CD14-positive monocyte (primary cell): ENCODE measurements at regions not wholly inside any gene's neighbourhood (a gene's known extent, or its start where the extent isn't known, plus 50 kb on each side); places are given as distances from the start of the nearest gene placed in this dataset.

Experiments
- DNase-seq, 3 donors: peaks; one replicate each; pipeline ENCODE4 v3.0.0-alpha.2; 2011 to 2022
- H2AFZ ChIP-seq: 2 replicates; pipeline ENCODE4 v1.6.0; 2012; ENCODE audit warnings: mild to moderate bottlenecking, low read depth, low read length, inconsistent platforms; ENCODE audit not compliant: insufficient read depth, poor library complexity, severe bottlenecking
- H3K27ac ChIP-seq, 2 donors: 1 replicate in 1 of 2; 2 replicates in 1 of 2; pipeline ENCODE4 v1.5.1; 2012 to 2013; ENCODE audit warnings: low read length in 2 of 2, control low read depth in 1 of 2, inconsistent platforms in 1 of 2, low read depth in 1 of 2, mild to moderate bottlenecking in 1 of 2
- H3K27me3 ChIP-seq, 2 donors: one replicate each; pipeline versions ENCODE4 v1.6.0 to v1.6.1; 2011 to 2013; ENCODE audit warnings: low read length in 2 of 2; ENCODE audit not compliant: control insufficient read depth in 2 of 2, insufficient read depth in 2 of 2
- H3K36me3 ChIP-seq, 2 donors: replicated peaks in 1 of 2; 1 replicate in 1 of 2; 2 replicates in 1 of 2; pipeline versions ENCODE4 v1.5.1 to v1.6.1; 2012 to 2013; ENCODE audit warnings: low read length in 2 of 2, control low read depth in 1 of 2, inconsistent platforms in 1 of 2, mild to moderate bottlenecking in 1 of 2; ENCODE audit not compliant: insufficient read depth in 2 of 2, control insufficient read depth in 1 of 2
- H3K4me1 ChIP-seq, 2 donors: 1 replicate in 1 of 2; 2 replicates in 1 of 2; pipeline versions ENCODE4 v1.5.1 to v1.6.1; 2012 to 2013; ENCODE audit warnings: low read length in 2 of 2, control low read depth in 1 of 2, inconsistent platforms in 1 of 2, mild to moderate bottlenecking in 1 of 2, moderate library complexity in 1 of 2; ENCODE audit not compliant: insufficient read depth in 2 of 2, control insufficient read depth in 1 of 2
- H3K4me2 ChIP-seq: replicated peaks from 2 replicates; pipeline ENCODE3; 2012; ENCODE audit warnings: low read length, moderate library complexity, mild to moderate bottlenecking; ENCODE audit not compliant: poor library complexity, severe bottlenecking; ENCODE audit errors: extremely low read depth
- H3K4me3 ChIP-seq, 3 experiments: fragments of 200-600 bp in 1 of 3; sonication (generic) in 1 of 3; replicated peaks in 1 of 3; 1 replicate in 2 of 3; 2 replicates in 1 of 3; pipeline ENCODE4 v1.5.1; 2011 to 2013; ENCODE audit warnings: low read length in 3 of 3, mild to moderate bottlenecking in 3 of 3, control low read depth in 2 of 3, low read depth in 2 of 3, inconsistent platforms in 1 of 3, moderate library complexity in 1 of 3
- H3K79me2 ChIP-seq: 2 replicates; pipeline ENCODE4 v1.6.0; 2012; ENCODE audit warnings: mild to moderate bottlenecking, control low read depth, inconsistent platforms, low read length, moderate library complexity; ENCODE audit not compliant: insufficient read depth
- H3K9ac ChIP-seq: 2 replicates; pipeline ENCODE4 v1.6.0; 2017; ENCODE audit warnings: low read length, mild to moderate bottlenecking; ENCODE audit not compliant: insufficient read depth, poor library complexity, severe bottlenecking
- H3K9me3 ChIP-seq, 2 donors: replicated peaks in 1 of 2; 1 replicate in 1 of 2; 2 replicates in 1 of 2; pipeline versions ENCODE4 v1.5.1 to v1.6.1; 2012 to 2013; ENCODE audit warnings: low read length in 2 of 2, control low read depth in 1 of 2; ENCODE audit not compliant: control insufficient read depth in 1 of 2, insufficient read depth in 1 of 2
- H4K20me1 ChIP-seq: 2 replicates; pipeline ENCODE4 v1.6.0; 2012; ENCODE audit warnings: mild to moderate bottlenecking, low read length, control low read depth, moderate library complexity; ENCODE audit not compliant: insufficient read depth
- H3K27ac Mint-ChIP-seq, 7 donors: one replicate each; pipeline ENCODE4 v1.8.0; 2020; ENCODE audit warnings: mild to moderate bottlenecking in 7 of 7, mixed read lengths in 7 of 7, moderate library complexity in 6 of 7, inconsistent platforms in 2 of 7
- H3K27me3 Mint-ChIP-seq, 3 donors: one replicate each; pipeline ENCODE4 v1.8.0; 2021 to 2022; ENCODE audit warnings: low read depth in 3 of 3, mild to moderate bottlenecking in 3 of 3, mixed read lengths in 3 of 3, moderate library complexity in 3 of 3, inconsistent platforms in 1 of 3
- H3K36me3 Mint-ChIP-seq, 2 donors: one replicate each; pipeline ENCODE4 v1.8.0; 2020; ENCODE audit warnings: mixed read lengths in 2 of 2, inconsistent platforms in 1 of 2, mild to moderate bottlenecking in 1 of 2
- H3K4me1 Mint-ChIP-seq: one replicate; pipeline ENCODE4 v1.8.0; 2020; ENCODE audit warnings: mild to moderate bottlenecking, mixed read lengths
- H3K4me3 Mint-ChIP-seq, 2 donors: one replicate each; pipeline ENCODE4 v1.8.0; 2020; ENCODE audit warnings: mild to moderate bottlenecking in 2 of 2, mixed read lengths in 2 of 2, moderate library complexity in 1 of 2
- H3K9me3 Mint-ChIP-seq, 7 donors: one replicate each; pipeline ENCODE4 v1.8.0; 2020 to 2022; ENCODE audit warnings: mixed read lengths in 7 of 7, mild to moderate bottlenecking in 6 of 7, moderate library complexity in 6 of 7, inconsistent platforms in 2 of 7
- WGBS: methylation state at CpG from one replicate; pipeline ENCODE4 v1.1.5; 2013; ENCODE audit warnings: missing lambda C conversion rate; ENCODE audit not compliant: insufficient coverage; 5-methylcytosine and 5-hydroxymethylcytosine counted together
- intact Hi-C, 2 donors: fragments of 100-400 bp; cut with micrococcal nuclease; formaldehyde crosslinking; loops; one replicate each; pipeline versions ENCODE4 v1.15.0 to v1.15.1; 2023
- TF ChIP-seq, protein P1 (sequence below): fragments of 200-600 bp; IDR thresholded peaks from one replicate; pipeline ENCODE4 v1.8.0; 2022; ENCODE audit warnings: antibody characterized with exemption, mild to moderate bottlenecking

DNA sequence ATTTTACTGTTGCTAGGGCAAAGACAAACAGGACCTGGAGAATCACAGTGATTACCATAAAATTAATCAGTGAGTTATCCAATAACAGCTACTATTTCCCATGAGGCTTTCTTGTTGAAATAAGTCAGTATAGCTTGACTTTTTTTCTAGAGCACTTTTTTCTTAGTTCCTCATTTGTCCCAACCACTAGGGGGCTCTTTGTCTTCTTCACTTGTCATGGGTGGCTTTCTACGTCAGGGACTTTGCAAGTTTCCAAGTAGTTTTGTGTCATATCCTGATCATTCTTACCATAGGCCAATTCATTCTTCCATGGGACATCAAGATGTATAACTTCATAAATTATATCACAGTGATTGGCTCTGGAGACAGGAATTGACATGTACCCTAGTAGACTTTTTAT is 1019.6 kb upstream of the PIK3C3 start:
- no peaks in the 10 kb centered on the region for H3K4me1 Mint-ChIP-seq
- H4K20me1 ChIP-seq: no peaks in the 10 kb centered on the region
- no CpG with 5 or more reads among the region's 1 CpG for whole genome bisulfite sequencing
- H3K27ac ChIP-seq: no peak overlapping the region
- intact Hi-C loops: no loop called here
- no peaks in the 10 kb centered on the region for H3K36me3 ChIP-seq
- H3K9me3 ChIP-seq: no peaks in the 10 kb centered on the region
- H3K4me2 ChIP-seq: no peak overlapping the region
- H3K27me3 ChIP-seq: no peaks in the 10 kb centered on the region
- H3K27me3 Mint-ChIP-seq: peaks cover 0 to 3% (median 1%) of the 10 kb centered on the region in 3 donors
- no peaks in the 10 kb centered on the region for H3K79me2 ChIP-seq
- H2AFZ ChIP-seq: no peak overlapping the region
- H3K4me3 ChIP-seq: no peak overlapping the region
- H3K4me1 ChIP-seq: no peaks in the 10 kb centered on the region
- no peak overlapping the region for H3K27ac Mint-ChIP-seq
- no peak for DNase-seq
- H3K36me3 Mint-ChIP-seq: no peaks in the 10 kb centered on the region
- H3K4me3 Mint-ChIP-seq: no peak overlapping the region
- H3K9me3 Mint-ChIP-seq: no peaks in the 10 kb centered on the region
- TF ChIP-seq, protein P1, sequence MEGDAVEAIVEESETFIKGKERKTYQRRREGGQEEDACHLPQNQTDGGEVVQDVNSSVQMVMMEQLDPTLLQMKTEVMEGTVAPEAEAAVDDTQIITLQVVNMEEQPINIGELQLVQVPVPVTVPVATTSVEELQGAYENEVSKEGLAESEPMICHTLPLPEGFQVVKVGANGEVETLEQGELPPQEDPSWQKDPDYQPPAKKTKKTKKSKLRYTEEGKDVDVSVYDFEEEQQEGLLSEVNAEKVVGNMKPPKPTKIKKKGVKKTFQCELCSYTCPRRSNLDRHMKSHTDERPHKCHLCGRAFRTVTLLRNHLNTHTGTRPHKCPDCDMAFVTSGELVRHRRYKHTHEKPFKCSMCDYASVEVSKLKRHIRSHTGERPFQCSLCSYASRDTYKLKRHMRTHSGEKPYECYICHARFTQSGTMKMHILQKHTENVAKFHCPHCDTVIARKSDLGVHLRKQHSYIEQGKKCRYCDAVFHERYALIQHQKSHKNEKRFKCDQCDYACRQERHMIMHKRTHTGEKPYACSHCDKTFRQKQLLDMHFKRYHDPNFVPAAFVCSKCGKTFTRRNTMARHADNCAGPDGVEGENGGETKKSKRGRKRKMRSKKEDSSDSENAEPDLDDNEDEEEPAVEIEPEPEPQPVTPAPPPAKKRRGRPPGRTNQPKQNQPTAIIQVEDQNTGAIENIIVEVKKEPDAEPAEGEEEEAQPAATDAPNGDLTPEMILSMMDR: no peak
- H3K9ac ChIP-seq: no peak overlapping the region

GRCh38 chr18:40932862-40933261 is 1022.2 kb upstream of the PIK3C3 start:
- no peak overlapping the region for H3K4me3 Mint-ChIP-seq
- H3K27me3 Mint-ChIP-seq: peaks cover 0 to 3% (median 1%) of the 10 kb centered on the region in 3 donors
- no peak overlapping the region for H2AFZ ChIP-seq
- H3K36me3 Mint-ChIP-seq: no peaks in the 10 kb centered on the region
- H3K4me1 ChIP-seq: no peaks in the 10 kb centered on the region
- WGBS: no CpG with 5 or more reads among the region's 2 CpGs
- TF ChIP-seq, protein P1: no peak
- no peak overlapping the region for H3K27ac Mint-ChIP-seq
- H3K4me2 ChIP-seq: no peak overlapping the region
- no peaks in the 10 kb centered on the region for H3K9me3 ChIP-seq
- no peaks in the 10 kb centered on the region for H3K27me3 ChIP-seq
- H3K27ac ChIP-seq: no peak overlapping the region
- no peaks in the 10 kb centered on the region for H3K36me3 ChIP-seq
- intact Hi-C loops: no loop called here
- H3K4me1 Mint-ChIP-seq: no peaks in the 10 kb centered on the region
- no peaks in the 10 kb centered on the region for H3K79me2 ChIP-seq
- no peak overlapping the region for H3K4me3 ChIP-seq
- H3K9me3 Mint-ChIP-seq: peaks cover 0 to 3% (median 0%) of the 10 kb centered on the region in 7 donors
- H4K20me1 ChIP-seq: no peaks in the 10 kb centered on the region
- DNase-seq: no peak
- no peak overlapping the region for H3K9ac ChIP-seq
